ENCODE measurements at regions not wholly inside any gene's neighbourhood (a gene's known extent, or its start where the extent isn't known, plus 50 kb on each side); places are given as distances from the start of the nearest gene placed in this dataset.

GRCh38 chr15:61401903-61402698 lies 173.0 kb upstream of the RORA start:
- ATAC-seq: no peak
- H3K9me3 ChIP-seq (replicated peaks; ENCODE audit: control insufficient read depth, insufficient read depth, low read length): no peaks in the 10 kb centered on the region

More at GRCh38 chr15:61401903-61402698, 173.0 kb upstream of the RORA start:
- no peaks in the 10 kb centered on the region for H4K20me1 ChIP-seq (ENCODE audit: control insufficient read depth, insufficient read depth)
- no peak for TF ChIP-seq SMAD5 (IDR thresholded peaks at IDR 0.05; ENCODE audit: low read depth)
- no peak for TF ChIP-seq NFYB (IDR thresholded peaks at IDR 0.05; ENCODE audit: insufficient read depth, low read depth, low read length)
- TF ChIP-seq EP300 (IDR thresholded peaks at IDR 0.05; ENCODE audit: borderline replicate concordance in 1 of 2, control insufficient read depth in 1 of 2, low read depth in 2 of 2, low read length in 2 of 2): no peak
- no peak for TF ChIP-seq MAX (IDR thresholded peaks at IDR 0.05; ENCODE audit: low read depth, low read length)
- TF ChIP-seq IKZF1 (conservative IDR thresholded peaks at IDR 0.05): no peak
- no peak for TF ChIP-seq NBN (IDR thresholded peaks at IDR 0.05)
- no peak for TF ChIP-seq MTA2 (IDR thresholded peaks at IDR 0.05; ENCODE audit: low read depth)
- no peak for TF ChIP-seq CHD4 (IDR thresholded peaks at IDR 0.05)
- TF ChIP-seq EZH2 (IDR thresholded peaks at IDR 0.05; ENCODE audit: borderline replicate concordance, control insufficient read depth, low read depth, low read length): no peak
- TF ChIP-seq PAX5 (IDR thresholded peaks at IDR 0.05; ENCODE audit: borderline replicate concordance, low read depth, low read length): no peak
- TF ChIP-seq HDAC2 (IDR thresholded peaks at IDR 0.05): no peak
- TF ChIP-seq MEF2A (IDR thresholded peaks at IDR 0.05; ENCODE audit: insufficient read depth, low read depth, low read length): no peak
- TF ChIP-seq NRF1 (conservative IDR thresholded peaks at IDR 0.05; ENCODE audit: low read depth, low read length): no peak
- no peak for TF ChIP-seq SMAD1 (IDR thresholded peaks at IDR 0.05; ENCODE audit: low read depth, partially characterized antibody)
- TF ChIP-seq, protein P1, sequence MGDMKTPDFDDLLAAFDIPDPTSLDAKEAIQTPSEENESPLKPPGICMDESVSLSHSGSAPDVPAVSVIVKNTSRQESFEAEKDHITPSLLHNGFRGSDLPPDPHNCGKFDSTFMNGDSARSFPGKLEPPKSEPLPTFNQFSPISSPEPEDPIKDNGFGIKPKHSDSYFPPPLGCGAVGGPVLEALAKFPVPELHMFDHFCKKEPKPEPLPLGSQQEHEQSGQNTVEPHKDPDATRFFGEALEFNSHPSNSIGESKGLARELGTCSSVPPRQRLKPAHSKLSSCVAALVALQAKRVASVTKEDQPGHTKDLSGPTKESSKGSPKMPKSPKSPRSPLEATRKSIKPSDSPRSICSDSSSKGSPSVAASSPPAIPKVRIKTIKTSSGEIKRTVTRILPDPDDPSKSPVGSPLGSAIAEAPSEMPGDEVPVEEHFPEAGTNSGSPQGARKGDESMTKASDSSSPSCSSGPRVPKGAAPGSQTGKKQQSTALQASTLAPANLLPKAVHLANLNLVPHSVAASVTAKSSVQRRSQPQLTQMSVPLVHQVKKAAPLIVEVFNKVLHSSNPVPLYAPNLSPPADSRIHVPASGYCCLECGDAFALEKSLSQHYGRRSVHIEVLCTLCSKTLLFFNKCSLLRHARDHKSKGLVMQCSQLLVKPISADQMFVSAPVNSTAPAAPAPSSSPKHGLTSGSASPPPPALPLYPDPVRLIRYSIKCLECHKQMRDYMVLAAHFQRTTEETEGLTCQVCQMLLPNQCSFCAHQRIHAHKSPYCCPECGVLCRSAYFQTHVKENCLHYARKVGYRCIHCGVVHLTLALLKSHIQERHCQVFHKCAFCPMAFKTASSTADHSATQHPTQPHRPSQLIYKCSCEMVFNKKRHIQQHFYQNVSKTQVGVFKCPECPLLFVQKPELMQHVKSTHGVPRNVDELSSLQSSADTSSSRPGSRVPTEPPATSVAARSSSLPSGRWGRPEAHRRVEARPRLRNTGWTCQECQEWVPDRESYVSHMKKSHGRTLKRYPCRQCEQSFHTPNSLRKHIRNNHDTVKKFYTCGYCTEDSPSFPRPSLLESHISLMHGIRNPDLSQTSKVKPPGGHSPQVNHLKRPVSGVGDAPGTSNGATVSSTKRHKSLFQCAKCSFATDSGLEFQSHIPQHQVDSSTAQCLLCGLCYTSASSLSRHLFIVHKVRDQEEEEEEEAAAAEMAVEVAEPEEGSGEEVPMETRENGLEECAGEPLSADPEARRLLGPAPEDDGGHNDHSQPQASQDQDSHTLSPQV (IDR thresholded peaks at IDR 0.05): no peak
- TF ChIP-seq, protein P2, sequence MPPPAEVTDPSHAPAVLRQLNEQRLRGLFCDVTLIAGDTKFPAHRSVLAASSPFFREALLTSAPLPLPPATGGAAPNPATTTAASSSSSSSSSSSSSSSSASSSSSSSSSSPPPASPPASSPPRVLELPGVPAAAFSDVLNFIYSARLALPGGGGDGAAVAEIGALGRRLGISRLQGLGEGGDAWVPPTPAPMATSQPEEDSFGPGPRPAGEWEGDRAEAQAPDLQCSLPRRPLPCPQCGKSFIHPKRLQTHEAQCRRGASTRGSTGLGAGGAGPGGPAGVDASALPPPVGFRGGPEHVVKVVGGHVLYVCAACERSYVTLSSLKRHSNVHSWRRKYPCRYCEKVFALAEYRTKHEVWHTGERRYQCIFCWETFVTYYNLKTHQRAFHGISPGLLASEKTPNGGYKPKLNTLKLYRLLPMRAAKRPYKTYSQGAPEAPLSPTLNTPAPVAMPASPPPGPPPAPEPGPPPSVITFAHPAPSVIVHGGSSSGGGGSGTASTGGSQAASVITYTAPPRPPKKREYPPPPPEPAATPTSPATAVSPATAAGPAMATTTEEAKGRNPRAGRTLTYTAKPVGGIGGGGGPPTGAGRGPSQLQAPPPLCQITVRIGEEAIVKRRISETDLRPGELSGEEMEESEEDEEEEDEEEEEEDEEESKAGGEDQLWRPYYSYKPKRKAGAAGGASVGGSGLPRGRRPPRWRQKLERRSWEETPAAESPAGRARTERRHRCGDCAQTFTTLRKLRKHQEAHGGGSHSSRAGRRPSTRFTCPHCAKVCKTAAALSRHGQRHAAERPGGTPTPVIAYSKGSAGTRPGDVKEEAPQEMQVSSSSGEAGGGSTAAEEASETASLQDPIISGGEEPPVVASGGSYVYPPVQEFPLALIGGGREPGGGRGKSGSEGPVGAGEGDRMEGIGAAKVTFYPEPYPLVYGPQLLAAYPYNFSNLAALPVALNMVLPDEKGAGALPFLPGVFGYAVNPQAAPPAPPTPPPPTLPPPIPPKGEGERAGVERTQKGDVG (CRISPR knock-in tag; IDR thresholded peaks at IDR 0.05): no peak
- TF ChIP-seq STAT1 (conservative IDR thresholded peaks at IDR 0.05): no peak
- no peak for TF ChIP-seq IRF4 (IDR thresholded peaks at IDR 0.05; ENCODE audit: low read depth, low read length)
- H3K9ac ChIP-seq (ENCODE audit: control insufficient read depth, insufficient read depth, low read length): no peak overlapping the region
- CTCF ChIA-PET: no interaction called here
- H3K4me1 ChIP-seq (ENCODE audit: control insufficient read depth, insufficient read depth, low read length): no peaks in the 10 kb centered on the region
- no peaks in the 10 kb centered on the region for H3K36me3 ChIP-seq (ENCODE audit: control insufficient read depth in 2 of 2, insufficient read depth in 2 of 2, low read length in 1 of 2)
- BruUV-seq (replicated peaks): no TSS peak
- SMC1A ChIA-PET (ENCODE audit: uncharacterized antibody, unreplicated experiment): no interaction called here
- no peak for FAIRE-seq
- POLR2A ChIA-PET: no interaction called here
- WGBS (ENCODE audit: insufficient coverage, insufficient replicate concordance, low lambda C conversion rate, missing lambda C conversion rate): 18% methylated on average over 6 of the region's 6 CpGs
- H3K4me3 ChIP-seq: no peak overlapping the region
- no peak for DNase-seq (ENCODE audit: low read depth, low spot score)
- no peaks in the 10 kb centered on the region for H3K79me2 ChIP-seq (ENCODE audit: control insufficient read depth, insufficient read depth, low read length)
- intact Hi-C loops (cut with micrococcal nuclease; ENCODE audit: unreplicated experiment): no loop called here
- RAD21 ChIA-PET (ENCODE audit: unreplicated experiment): no interaction called here
- H3K27me3 ChIP-seq (replicated peaks in 1 of 2; ENCODE audit: control insufficient read depth in 2 of 2, insufficient read depth in 2 of 2, low read length in 1 of 2): no peaks in the 10 kb centered on the region
- in situ Hi-C loops (cut with MboI): no loop called here
- H2AFZ ChIP-seq (ENCODE audit: control insufficient read depth, low read depth, low read length): no peak overlapping the region
- H3K27ac ChIP-seq (ENCODE audit: control insufficient read depth, insufficient read depth): no peak overlapping the region
- no peak overlapping the region for H3K4me2 ChIP-seq (ENCODE audit: control insufficient read depth, insufficient read depth)
